GM21786 (cell line): ENCODE measurements at regions not wholly inside any gene's neighbourhood (a gene's known extent, or its start where the extent isn't known, plus 50 kb on each side); places are given as distances from the start of the nearest gene placed in this dataset.
A peak's percentile ranks its signal among the peaks of the same experiment; 100 is the strongest.

Experiments used
- ATAC-seq: cut with Tn5 transposase; IDR thresholded peaks from one replicate; pipeline ENCODE4 v1.9.1; 2021; ENCODE audit not compliant: unreplicated experiment

DNA sequence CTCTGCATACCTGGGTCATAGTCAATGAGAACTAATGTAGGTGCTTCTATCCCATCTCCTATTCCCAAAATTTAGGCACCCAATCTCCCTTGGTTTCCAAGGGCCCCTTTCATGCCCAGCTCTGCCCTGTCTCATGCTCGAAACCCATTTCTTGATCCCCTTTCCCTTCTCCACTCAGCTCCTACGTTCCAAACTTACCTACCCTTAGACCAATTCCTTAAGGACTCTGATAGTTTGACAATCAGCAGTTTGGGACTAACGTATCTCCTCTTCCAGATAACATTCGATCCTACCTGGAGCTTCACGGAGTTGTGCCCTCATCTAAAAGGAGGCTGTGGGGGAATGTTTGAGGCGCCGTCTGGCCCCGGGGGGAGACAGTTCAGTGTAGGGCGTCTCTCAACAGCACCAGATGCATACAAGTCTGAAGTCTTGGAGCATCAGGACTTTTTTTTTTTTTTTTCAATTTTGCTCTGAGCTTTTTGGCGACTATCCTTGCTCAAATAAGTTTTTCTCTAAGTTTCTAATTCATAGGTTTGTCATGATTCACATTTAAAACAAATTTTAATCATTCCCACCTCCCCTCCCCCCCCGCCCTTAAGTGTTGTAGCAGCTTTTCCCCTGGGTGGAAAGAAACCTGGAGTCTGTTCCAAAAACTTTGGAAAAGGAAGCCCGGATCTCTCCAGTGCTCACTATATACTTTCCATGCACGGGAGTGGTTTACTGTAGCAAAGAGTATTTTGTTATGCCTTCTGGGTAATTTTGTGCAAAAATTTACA is 141.2 kb upstream of the LGALSL start:
- no peak for ATAC-seq

GRCh38 chr2:64313398-64313723 is 140.6 kb upstream of the LGALSL start:
- no peak for ATAC-seq

DNA sequence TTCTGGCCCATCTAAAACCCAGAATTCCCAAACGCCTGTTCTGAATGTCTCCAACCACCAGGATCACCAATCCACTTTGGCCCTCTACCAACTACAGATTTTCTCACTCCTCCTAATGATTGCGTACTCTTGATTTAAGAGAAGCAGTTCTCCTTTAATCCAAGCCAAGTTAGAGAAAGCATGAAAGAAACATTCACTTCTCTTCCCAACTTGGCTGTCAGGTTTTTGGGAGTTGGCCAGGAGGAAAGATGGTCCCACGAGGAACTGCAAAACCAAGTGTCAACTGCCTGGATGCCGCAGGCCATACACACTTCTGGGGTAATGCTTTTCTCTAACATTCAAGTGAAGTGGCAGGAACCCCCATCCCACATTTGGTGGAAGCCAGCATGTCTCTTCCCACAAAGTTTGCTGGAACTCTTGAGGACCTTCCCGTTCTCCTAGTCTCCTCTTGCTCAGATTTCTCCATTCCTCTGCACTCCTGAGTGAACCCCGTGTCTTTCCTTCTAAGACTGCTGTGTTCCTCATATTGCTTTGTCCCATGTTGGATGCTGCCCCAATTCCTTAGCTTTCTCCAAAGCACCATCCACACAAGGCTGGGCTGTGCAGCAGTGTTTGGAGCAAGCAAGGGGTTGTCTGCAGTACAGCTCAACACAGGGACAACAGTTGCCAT is 138.5 kb upstream of the LGALSL start:
- no peak for ATAC-seq

DNA sequence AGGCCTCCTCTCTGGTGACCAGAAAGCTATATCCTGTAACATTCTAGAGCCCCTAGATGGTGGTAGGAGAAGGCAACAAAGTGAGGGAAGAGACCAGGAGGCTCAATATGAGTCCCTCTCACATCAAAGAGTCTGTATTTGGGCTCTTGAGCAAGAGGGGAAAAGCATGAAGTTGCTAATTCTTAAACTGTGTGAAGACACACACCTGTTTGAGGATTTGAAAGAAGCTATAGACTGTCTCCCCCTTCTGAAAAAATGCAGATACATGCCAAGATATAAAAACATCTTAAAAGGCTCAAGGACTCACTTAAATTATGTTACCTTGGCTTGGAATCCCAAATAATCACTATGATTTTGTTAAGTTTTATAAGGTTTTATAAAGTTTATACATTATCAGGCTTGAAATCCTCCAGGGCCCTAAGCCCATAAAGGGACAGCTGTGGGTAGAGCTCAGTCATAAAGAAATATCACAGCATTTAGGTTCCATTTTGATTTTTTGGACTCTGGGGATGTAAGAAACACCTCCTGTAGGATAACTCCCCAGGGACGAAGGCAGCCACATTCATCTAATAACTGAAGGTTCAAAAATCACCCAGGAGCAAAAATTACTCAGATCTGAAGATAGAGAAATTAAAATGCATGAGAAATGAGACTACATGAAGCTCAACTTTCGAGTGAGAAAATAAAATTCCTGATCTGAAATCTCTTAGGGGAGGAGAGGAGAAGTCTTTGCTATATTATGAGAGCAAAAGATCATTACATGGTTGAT is 136.1 kb upstream of the LGALSL start:
- no peak for ATAC-seq

GRCh38 chr2:64318476-64318748 is 135.6 kb upstream of the LGALSL start:
- no peak for ATAC-seq

- no peak for ATAC-seq
Measured at GRCh38 chr2:64319896-64320295, 134.1 kb upstream of the LGALSL start.

DNA sequence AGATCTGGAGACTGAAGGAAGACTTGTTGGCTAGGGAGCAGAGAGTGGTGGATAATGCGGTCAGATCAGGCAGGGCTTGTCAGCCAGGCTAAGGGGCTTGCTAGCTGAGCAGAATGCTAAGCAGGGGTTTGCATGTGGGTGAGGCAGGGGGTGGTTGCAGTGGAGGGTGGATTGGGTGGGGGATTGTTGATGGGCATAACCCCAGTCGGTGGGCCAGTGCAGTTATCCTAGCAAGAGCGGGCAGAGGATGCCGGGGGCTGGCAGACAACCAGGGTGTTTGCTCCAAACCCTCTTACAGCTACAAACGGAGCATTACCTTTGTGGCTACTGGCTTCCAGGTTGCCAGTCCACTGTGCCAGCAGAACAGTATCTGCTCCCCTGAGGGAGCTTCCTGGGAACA is 131.5 kb upstream of the LGALSL start:
- ATAC-seq = no peak

- ATAC-seq = no peak
Measured at GRCh38 chr2:64323197-64323596, 130.8 kb upstream of the LGALSL start.

DNA sequence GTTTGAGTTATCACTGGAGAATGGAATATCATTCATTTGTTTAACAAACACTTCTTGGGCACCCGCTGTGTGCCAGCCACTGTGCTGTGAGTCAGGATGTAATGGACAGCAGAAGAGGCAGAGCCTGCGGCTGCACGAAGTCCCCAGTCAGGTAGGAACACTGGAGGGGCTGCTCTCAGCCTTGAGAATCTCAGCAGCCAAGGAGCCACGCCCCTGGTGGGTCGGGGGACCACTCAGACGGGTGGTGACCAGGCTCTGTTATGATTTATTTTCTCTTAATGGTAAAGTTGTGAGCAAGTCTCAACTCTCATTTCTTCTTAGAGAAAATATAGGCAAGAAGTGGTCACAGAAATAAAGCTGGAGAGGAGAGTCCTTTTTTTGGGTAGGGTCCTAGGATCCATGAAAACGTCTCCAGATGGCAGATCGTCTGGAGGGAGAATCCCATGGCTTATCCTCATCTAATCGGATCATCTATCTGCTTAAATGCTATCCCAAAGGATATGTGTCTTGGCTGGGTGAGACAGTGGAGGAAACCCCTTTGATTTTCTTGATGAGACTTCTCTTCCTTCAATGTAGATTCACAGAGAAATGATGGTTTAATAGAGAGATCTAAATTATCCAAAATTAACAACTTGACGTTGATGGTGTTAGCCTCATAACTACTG is 129.1 kb upstream of the LGALSL start:
- no peak for ATAC-seq

DNA sequence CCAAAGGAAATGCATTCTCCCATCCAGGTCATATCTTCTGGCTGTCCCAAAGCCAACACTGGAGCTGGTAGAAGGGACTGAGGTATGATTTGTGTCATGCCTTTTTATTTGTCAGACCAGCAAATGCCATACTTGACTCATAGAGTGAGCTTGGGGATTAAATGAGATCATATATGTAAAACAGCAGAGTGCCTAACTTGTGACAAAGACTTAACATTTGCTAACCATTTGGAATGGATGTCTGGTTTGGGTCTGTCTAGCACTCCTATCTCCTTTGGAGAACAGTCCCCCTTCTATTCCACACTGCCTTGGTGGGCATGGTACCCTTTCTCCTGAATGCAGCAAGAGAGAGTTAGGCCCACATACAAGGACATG is 128.5 kb upstream of the LGALSL start:
- no peak for ATAC-seq

GRCh38 chr2:64325852-64326577 is 127.9 kb upstream of the LGALSL start:
- ATAC-seq = peak; percentile 91

DNA sequence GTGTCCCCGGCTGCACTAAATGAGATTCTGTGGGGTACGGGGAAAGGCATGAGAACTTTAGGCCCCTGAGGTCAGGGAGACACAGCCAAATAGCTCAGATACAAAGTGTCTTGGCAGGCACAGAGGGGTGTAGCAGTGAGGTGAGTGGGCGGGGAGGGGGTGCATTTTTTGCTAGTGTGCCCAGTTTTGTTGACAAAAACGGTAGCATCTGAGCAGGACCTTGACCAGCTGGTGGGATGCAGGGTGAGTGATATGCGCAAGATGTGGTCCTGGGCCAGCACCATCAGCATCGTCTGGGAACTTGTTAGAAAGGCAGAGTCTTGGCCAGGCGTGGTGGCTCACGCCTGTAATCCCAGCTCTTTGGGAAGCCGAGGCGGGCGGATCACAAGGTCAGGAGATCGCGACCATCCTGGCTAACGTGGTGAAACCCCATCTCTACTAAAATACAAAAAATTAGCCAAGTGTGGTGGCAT is 127.3 kb upstream of the LGALSL start:
- no peak for ATAC-seq

DNA sequence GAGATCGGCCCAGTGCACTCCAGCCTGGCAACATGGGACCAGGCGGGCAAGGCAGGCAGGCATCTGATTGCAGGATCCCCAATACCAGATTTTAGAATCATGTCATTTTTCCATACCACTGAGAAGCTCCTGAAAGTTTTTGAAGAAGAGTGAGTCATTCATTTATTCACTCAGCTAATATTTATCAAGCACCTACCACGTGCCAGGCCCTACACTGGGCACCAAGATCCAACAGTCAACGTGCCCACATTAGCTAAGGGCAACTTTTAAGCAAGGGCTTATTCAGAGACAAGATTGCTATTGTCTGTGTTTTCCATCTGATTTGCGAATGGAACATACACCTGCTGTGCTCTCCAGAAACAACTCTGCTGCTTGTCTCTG is 126.8 kb upstream of the LGALSL start:
- ATAC-seq = no peak

- ATAC-seq = no peak
Measured at GRCh38 chr2:64327510-64328414, 126.2 kb upstream of the LGALSL start.

DNA sequence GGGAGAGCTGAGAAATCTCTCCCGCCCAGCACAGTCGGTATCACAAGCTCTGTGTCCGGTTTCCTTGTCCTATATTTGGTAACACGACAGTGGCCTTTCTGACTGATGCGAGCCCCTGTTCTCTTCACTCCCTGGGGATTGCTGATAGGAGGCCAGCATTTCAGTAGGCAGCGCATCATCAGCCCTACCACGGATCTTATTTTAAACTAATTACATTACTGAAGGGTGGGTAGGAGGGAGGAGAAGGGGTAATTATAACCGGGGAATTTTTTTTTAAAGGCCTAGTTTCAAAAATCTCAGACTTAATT is 125.6 kb upstream of the LGALSL start:
- no peak for ATAC-seq

- ATAC-seq = no peak
Measured at GRCh38 chr2:64328756-64329155, 125.2 kb upstream of the LGALSL start.

- no peak for ATAC-seq
Measured at GRCh38 chr2:64329848-64330247, 124.1 kb upstream of the LGALSL start.

DNA sequence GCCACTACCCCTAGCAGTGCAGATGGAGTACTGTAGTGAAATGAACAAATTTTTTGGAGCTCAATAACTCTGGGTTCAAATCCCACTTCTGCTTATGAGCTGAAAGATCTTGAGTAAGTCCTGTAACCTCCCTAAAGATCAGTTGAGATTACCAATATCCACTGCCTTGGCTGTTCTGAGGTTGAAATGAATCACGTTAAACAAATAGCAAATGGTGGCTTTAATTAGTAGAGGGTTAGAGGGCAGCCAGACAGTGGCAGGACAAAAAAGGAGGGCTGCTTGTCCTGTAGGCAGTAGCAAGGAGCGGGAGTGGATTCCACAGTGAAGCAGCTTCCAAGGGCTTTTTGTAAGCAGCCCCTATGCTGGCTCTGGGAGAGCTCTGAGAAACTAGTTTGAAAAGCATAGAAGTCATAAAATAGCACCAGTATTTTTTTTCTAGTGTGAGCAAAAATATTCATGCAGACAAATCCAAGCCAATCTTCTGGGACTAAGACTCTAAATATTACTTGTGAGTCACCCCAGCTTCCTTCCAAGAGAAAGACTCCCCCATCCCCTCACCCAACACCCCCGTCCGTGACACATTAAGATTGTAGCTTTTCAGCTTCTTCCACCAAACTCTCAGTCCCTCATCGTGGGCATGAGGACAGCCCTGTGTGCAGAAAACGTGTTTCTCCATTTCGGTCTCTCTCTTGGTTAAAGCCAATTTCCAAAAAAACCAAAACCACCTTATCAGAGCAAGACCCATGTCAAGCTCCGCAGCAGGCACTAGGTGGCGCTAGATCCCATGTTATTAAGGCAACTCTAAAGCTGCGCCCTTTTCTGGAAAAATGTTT is 123.5 kb upstream of the LGALSL start:
- no peak for ATAC-seq

- no peak for ATAC-seq
Measured at GRCh38 chr2:64331114-64331645, 122.8 kb upstream of the LGALSL start.
